DMS79 (cell line): ENCODE measurements at regions not wholly inside any gene's neighbourhood (a gene's known extent, or its start where the extent isn't known, plus 50 kb on each side); places are given as distances from the start of the nearest gene placed in this dataset.
"Not testable (repeated sequence)": the region's sequence is repeated elsewhere in the genome, so short reads cannot be mapped to it uniquely, and the experiment has no call there.

Experiments
- DNase-seq: peaks from one replicate; lab custom pipeline; 2025; lab: John Stamatoyannopoulos, UW

DNA sequence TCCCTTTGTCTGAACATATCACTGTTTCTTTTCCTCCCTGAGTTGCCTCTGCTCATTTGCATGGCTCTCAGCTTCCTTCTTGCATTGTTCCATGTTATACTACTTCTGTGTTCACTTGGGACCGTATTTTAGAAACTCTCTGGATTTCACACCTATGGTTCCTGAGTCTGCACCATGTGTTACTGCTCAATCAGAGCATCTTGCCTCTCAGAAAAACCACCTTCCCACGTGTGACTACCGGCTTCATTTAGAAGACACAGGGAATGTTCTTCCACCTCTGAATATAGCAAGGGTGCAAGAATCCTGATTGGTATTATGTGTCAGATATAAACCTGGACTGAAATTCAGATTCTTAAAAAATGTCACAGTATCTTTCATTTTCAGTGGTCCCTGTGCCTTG, 731.2 kb downstream of the TDRD15 start:
- no peak for DNase-seq

DNA sequence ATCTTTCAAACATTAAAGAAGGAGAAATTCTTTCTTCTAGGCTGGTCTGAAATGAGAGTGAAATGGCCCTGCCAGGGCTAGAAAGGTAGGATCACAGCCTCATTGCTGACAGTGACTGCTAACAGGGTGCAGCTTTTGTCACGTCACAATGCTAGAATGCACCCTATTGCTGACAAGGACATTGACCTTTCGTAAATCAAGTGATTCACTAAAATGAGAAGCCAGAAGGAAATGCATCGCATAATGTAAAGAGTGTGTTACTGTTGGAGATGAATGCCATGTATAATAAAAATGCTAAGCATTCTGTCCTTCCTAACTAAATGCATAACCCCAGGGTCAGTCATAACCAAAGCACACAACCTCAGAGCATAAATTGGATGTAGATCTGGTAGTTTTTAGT, 732.9 kb downstream of the TDRD15 start:
- DNase-seq: no peak

DNA sequence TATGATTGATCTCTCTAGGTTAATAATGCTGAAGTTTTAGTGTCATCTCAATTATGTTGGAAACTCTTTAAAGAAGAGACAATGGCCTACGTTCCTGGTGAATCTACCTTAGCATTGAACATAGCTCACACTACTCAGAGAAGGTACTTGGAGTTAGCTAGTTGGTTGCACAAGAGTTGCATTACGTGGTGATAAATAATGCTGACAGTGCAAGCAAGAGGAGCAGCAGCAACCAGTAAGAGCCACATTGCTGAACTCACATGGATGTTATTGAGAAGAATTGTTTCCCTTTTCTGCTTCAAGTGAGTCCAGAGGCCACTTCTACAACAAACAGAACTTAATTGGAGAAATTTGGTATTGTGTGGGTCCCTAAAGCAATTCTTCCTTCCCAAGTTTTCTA, 737.1 kb downstream of the TDRD15 start:
- DNase-seq: no peak

DNA sequence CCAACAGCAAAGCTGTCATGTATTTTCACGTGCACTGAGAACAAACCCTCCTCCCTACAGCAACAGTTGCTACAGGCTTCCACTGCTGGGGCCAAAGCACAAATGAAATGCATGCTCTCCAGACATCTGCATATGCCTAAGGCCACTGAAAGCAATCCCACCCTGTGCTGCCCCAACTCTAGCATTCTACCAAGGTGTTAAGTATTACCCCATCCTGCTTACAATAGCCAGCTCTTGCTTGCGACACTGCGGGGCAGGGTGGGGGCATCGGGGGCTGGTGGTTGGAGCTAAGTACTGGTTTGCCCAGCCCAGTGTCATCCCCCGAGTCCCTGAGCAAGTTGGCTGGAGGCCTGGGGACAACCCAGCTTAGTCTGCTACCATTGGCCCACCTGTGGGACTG, 742.5 kb downstream of the TDRD15 start:
- no peak for DNase-seq

- DNase-seq: no peak
Observed at GRCh38 chr2:21887881-21888280, 764.1 kb downstream of the TDRD15 start.

GRCh38 chr2:21890041-21890440, 766.3 kb downstream of the TDRD15 start:
- no peak for DNase-seq

- DNase-seq: no peak
Observed at GRCh38 chr2:21890716-21891115, 766.9 kb downstream of the TDRD15 start.

GRCh38 chr2:21891191-21891590, 767.4 kb downstream of the TDRD15 start:
- DNase-seq: no peak

- no peak for DNase-seq
Observed at GRCh38 chr2:21892140-21892539, 768.4 kb downstream of the TDRD15 start.

DNA sequence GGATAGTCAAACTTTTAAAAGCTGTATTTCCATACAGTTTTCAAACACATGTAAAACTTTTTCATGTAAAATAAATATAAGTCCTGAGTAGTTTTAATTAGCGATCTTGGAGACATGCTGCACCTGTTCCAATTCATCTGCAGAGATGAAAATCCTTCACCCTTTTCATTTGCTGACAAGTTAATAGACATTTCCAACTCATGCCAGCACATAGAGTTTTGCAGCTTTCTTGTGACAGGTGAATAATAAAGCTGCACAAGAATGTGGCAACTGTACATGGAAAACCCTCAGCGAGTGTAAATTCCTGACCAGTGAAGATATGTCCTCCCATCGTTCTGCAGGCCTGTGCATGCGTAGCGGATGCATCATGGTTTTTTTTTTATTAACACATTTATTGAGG, 771.4 kb downstream of the TDRD15 start:
- no peak for DNase-seq

DNA sequence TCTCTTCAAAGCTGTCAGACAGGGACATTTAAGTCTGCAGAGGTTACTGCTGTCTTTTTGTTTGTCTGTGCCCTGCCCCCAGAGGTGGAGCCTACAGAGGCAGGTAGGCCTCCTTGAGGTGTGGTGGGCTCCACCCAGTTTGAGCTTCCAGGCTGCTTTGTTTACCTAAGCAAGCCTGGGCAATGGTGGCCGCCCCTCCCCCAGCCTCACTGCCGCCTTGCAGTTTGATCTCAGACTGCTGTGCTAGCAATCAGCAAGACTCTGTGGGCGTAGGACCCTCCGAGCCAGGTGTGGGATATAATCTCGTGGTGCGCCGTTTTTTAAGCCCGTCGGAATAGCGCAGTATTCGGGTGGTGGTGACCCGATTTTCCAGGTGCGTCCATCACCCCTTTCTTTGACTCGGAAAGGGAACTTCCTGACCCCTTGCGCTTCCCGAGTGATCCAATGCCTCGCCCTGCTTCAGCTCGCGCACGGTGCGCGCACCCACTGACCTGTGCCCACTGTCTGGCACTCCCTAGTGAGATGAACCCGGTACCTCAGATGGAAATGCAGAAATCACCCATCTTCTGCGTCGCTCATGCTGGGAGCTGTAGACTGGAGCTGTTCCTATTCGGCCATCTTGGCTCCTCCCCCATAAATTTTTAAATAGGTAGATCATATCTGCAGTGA, 785.1 kb downstream of the TDRD15 start:
- not testable (repeated sequence) for DNase-seq

GRCh38 chr2:21910832-21911507, 787.2 kb downstream of the TDRD15 start:
- no peak for DNase-seq

DNA sequence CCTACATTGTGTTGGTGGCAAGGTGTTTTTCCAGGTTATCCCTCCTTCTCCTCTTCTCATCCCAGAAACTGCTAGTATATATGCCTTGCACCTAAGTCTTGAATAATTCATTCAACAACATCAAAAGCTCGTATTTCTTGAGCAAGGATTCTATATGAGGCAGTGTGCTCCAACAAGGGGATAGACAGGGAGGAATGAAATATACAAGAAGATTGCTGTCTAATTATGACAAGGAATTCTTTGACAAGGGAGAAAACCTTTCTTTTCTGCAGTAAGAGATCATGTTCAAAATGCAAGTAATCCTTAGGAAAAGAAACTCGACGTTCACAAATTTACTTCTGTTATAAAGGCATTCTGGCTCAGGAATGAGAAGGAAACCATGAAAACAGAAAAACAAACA, 788.6 kb downstream of the TDRD15 start:
- DNase-seq: no peak

DNA sequence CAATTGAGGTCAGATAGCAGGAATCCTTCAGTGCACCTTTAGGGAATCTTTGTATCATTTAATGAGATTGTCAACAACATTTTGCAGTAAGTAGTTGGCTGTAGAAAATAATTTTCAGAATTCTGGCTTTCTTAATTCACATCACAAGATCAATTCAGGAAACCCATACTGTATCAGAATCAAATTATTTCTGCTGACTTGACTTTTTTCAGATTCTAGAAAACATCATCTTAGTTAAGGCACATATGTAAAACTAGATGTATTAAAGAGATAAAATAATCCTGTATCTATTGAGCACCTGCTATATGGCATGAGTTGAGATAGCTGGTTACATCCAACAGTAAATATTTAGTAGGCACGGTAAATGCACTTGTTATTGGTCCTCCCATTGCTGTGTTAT, 791.4 kb downstream of the TDRD15 start:
- no peak for DNase-seq

DNA sequence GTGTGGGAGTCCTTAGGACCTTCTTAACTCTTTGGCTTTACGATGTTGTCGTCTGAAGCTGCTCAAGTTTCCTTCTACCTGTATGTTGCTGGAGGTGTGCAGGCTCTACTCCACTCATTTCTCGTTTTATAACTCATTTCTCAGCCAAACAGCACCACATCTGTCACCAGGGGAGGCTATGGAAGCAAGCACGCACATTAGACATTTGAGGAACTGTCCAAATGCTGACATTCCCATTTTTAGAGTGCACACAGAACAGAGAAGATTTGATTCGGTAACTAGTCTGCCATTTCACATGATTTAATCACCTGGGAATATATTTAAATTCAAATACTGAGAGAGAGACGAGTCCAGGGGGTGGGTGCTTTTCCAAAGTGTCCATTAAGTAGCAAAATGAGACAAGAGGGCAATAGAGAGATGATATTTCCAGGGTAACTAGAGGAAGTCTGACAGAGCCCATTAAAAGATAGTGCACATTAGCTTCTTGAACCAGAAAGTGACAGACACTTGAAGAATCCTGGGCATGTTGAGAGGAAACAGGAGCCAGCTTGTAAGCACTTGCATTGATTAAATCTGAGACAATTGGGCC, 793.3 kb downstream of the TDRD15 start:
- DNase-seq: no peak

GRCh38 chr2:21920721-21921120, 797.0 kb downstream of the TDRD15 start:
- no peak for DNase-seq

- no peak for DNase-seq
Observed at GRCh38 chr2:21924640-21925285, 801.0 kb downstream of the TDRD15 start.

- no peak for DNase-seq
Observed at GRCh38 chr2:21928292-21928691, 804.5 kb downstream of the TDRD15 start.

- DNase-seq: no peak
Observed at GRCh38 chr2:21930226-21930625, 806.5 kb downstream of the TDRD15 start.

DNA sequence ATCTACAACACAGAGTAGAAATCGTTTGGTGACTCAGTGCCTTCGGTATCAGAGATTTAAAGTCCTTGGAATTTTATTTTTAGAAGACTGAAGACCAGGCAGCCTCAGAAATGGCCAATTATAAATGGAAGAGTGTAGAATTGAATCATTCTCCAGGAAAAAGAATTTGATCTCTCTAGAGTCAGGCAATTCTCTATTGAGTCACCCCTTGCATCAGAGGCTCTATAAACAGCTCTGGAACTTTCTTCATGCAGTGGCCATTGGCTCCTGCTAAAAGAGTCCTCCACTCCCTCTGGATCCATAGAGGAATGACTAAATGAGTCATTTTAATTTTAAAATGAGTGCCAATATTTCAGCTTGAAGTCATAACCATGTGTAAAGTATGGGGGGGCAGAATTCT, 816.2 kb downstream of the TDRD15 start:
- DNase-seq: no peak

DNA sequence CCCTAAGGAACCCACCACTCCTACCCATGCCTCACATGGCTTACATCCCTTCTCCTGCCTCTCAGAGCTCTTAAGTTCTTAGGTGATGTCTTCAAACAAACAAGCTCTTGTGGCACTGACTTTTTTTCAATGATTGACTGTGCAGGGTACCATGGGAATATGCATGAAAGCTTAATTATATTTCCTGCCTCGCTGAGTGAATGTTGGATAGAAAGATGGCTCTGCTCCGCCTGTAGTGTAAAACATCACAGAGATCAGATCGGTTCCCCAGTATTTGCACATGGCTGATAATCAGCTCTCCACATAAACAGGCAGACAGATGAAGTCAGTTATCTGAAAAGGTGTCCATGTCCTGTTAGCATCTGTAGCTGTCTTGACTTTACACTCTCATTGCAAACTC, 820.8 kb downstream of the TDRD15 start:
- no peak for DNase-seq

- no peak for DNase-seq
Observed at GRCh38 chr2:21945658-21946057, 821.9 kb downstream of the TDRD15 start.

DNA sequence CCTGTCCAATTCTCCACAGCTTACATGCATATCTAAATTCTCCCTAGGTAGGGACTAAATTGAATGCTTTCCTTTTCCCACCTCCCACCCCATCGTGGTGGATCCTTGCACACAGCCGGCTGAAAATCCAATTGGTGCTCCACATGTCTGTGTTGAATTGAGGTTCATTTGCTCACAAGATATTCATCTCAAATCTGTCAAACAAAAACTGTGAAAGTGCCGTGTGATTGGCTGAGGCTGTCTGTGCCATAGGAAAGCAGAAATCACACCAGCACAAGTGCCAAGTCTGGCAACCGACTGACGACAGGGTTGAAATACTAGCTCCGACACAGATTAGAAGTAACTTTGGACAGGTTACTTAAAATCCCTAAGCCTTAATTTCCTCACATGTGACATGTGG, 823.3 kb downstream of the TDRD15 start:
- no peak for DNase-seq
